ENCODE measurements at regions not wholly inside any gene's neighbourhood (a gene's known extent, or its start where the extent isn't known, plus 50 kb on each side); places are given as distances from the start of the nearest gene placed in this dataset.
"Not testable (repeated sequence)": the region's sequence is repeated elsewhere in the genome, so short reads cannot be mapped to it uniquely, and the experiment has no call there.

GRCh38 chr9:38342532-38342931, 50.0 kb upstream of the ALDH1B1 start:
- DNase-seq (ENCODE audit: low read depth in 2 of 3, low spot score in 1 of 3), result no peak

DNA sequence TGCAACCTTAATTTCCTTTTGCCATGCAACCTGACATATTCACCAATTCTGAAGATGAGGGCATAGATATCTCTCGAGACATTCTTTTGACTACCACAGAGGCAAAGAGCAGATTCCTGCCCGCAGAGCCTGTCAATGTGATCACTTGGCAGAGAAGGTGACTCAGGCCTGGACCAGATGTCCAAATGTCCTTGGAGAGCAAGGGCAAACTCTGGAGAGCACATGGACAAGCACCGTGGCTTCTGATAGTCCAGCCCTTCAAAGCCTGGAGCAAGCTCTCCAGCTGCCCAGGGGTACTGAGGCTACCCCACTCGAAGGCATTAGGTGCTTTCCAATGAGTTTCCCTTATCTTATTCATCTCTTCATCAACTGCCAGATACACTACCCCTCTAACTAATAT, 50.4 kb upstream of the ALDH1B1 start:
- DNase-seq (ENCODE audit: low read depth in 2 of 3, low spot score in 1 of 3), result no peak

GRCh38 chr9:38339496-38339895, 53.0 kb upstream of the ALDH1B1 start:
- no peak for DNase-seq (ENCODE audit: low read depth in 2 of 3, low spot score in 1 of 3)

DNA sequence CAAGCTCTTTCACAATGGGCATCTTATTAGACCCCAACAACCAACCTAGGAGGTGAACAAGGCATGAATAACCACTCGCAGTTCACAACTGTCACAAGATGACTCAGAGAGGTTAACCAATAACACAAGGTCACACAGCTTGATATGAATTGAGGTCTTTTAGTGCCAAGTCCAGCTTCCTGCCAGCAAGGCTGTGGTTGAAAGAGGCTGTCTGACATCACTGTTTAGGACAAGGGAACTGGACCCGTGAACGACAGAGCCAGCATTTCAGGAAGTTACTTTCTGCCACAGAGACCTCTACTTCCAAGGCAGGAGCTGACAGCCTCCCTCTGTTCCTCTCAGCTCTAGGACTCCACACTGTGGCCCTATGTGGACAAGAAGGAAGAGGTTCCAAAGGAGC, 53.4 kb upstream of the ALDH1B1 start:
- no peak for DNase-seq (ENCODE audit: low read depth in 2 of 3, low spot score in 1 of 3)

- DNase-seq (ENCODE audit: low read depth in 2 of 3, low spot score in 1 of 3), result no peak
Measured at GRCh38 chr9:38338342-38339018, 54.0 kb upstream of the ALDH1B1 start.

GRCh38 chr9:38337706-38338264, 54.7 kb upstream of the ALDH1B1 start:
- no peak for DNase-seq (ENCODE audit: low read depth in 2 of 3, low spot score in 1 of 3)

DNA sequence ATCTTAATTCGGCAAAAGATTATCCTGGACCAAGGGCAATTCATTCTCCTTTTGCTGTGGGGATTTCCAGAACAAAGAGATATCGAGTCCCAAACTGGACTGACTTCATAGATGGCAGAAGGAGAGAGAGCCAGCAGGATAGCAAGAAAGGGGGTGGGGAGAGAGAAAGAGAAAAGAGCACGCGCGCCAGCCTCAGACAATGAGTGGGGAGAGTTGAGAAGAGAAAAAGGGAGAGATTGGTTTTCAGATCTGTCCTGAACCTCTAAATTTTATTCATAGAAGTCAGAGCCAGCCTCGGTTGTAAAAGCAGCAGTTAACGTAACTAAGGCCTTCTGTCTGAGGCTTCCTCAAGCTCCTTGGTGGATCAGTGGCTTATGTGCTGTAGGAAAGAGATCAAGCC, 55.3 kb upstream of the ALDH1B1 start:
- DNase-seq (ENCODE audit: low read depth in 2 of 3, low spot score in 1 of 3), result no peak

- DNase-seq (ENCODE audit: low read depth in 2 of 3, low spot score in 1 of 3), result no peak
Measured at GRCh38 chr9:38336341-38336740, 56.2 kb upstream of the ALDH1B1 start.

- DNase-seq (ENCODE audit: low read depth in 2 of 3, low spot score in 1 of 3), result no peak
Measured at GRCh38 chr9:38335686-38336085, 56.8 kb upstream of the ALDH1B1 start.

DNA sequence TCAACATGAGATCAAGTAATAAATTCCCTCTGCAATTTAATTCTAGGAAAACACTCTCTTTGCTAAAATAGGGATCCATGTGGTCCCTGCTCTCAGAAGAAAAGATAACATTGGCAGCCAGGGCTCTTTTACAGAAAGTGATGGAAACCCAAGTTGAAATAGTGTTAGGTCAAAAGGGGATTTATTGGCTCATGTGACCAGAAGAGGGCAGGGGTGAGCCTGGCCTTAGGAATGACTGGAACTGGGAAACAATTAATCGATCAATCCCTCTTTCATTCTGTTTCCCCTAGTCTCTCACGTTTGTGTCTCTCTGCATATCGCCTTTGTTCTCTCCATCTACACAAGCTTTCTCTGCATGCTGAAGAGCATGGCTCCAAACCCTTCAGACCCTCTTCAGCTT, 58.3 kb upstream of the ALDH1B1 start:
- no peak for DNase-seq (ENCODE audit: low read depth in 2 of 3, low spot score in 1 of 3)

DNA sequence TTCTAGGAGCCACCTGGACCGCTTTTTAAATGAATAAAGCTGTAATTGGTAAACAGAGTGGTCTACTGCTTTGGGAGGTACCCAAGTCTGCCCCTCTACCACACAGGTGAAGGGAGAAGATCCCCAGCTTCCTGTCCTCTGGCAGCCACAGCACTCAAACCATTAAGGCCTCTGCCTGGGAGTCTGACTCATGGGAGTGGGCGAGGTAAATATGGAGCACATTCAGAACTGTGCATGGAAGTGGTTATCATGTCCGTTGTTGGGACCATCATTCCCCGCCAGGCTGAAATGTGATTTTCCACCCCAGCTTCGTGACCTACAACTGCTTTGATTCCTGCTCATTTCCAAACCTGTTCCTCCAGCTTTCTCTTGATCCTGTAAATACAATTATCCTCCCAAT, 59.5 kb upstream of the ALDH1B1 start:
- no peak for DNase-seq (ENCODE audit: low read depth in 2 of 3, low spot score in 1 of 3)

GRCh38 chr9:38332625-38333024, 59.9 kb upstream of the ALDH1B1 start:
- DNase-seq (ENCODE audit: low read depth in 2 of 3, low spot score in 1 of 3), result no peak

DNA sequence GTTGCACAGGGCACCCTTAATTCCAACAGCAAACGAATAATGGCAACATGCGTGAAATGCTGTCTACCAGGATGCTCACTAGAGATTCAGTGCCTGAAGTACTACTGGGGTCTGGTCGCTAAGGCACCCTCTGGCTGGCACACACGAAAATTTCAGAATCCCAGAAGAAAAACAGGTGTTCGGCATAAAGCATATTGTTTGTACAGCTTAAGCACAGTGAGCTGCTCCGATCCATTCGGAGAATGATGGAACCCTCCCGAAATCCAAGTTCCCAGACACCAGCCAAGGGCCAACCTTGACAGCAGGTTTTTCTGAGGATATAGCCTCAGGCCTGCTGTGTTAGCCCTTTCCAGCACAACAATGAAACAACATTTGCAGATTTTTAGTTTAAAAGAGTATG, 61.4 kb upstream of the ALDH1B1 start:
- DNase-seq (ENCODE audit: low read depth in 2 of 3, low spot score in 1 of 3), result no peak

DNA sequence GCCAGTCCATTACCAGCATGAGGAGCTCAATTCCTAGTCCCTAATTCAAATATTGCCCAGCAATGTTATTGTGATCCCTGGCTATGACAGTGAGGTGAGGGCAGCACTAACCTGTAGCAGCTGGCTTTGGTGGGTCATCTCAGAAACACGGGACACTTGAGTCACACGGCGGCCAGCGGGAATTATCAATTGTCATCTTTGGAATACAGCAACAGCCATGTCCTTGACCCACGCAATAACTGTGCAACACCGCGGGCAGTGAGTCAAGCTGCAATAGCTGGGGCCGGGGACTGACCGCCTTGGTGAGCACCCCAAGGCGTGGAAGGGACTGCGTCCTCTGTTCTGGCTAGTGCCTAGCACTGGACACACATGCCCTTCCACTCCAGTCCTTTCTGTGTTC, 62.5 kb upstream of the ALDH1B1 start:
- DNase-seq (ENCODE audit: low read depth in 2 of 3, low spot score in 1 of 3), result no peak

DNA sequence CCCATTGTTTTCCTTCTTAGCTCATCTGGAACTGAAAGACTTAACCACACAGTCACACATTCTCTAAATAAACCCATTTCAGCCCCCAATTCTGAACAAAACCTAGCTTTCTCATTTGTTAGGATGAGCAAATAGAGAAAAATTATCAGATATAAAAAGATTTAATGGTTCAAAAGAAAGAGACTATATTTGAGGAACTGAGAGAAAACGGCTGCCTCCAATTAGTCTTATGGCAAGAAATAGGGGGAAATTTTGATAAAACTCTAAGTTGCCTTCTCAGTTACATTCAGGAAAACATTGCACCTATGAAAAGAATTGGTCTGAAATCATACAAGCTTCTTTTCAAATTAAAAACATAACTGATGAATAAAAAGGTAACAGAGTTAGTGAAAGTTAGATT, 63.7 kb upstream of the ALDH1B1 start:
- no peak for DNase-seq (ENCODE audit: low read depth in 2 of 3, low spot score in 1 of 3)

DNA sequence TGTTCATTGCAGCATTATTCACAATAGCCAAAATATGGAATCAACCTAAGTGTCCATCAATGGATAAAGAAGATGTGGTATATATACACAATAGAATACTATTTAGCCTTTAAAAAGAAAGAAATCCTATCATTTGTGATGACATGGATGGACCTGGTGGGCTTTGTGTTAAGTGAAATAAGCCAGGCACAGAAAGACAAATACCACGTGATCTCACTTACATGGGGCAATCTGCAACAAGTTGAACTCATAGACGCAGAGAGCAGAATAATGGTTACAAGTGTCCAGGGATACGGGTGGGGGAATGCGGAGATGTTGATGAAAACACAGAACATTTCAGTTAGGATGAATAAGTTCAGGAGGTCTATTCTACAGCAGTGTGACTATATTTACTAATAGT, 66.4 kb upstream of the ALDH1B1 start:
- no peak for DNase-seq (ENCODE audit: low read depth in 2 of 3, low spot score in 1 of 3)

DNA sequence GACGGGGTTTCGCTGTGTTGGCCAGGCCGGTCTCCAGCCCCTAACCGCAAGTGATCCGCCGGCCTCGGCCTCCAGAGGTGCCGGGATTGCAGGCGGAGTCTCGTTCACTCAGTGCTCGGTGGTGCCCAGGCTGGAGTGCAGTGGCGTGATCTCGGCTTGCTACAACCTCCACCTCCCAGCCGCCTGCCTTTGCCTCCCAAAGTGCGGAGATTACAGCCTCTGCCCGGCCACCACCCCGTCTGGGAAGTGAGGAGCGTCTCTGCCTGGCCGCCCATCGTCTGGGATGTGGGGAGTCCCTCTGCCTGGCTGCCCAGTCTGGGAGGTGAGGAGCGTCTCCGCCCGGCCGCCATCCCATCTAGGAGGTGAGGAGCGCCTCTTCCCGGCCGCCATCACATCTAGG, 68.3 kb upstream of the ALDH1B1 start:
- DNase-seq (ENCODE audit: low read depth in 2 of 3, low spot score in 1 of 3), result not testable (repeated sequence)

DNA sequence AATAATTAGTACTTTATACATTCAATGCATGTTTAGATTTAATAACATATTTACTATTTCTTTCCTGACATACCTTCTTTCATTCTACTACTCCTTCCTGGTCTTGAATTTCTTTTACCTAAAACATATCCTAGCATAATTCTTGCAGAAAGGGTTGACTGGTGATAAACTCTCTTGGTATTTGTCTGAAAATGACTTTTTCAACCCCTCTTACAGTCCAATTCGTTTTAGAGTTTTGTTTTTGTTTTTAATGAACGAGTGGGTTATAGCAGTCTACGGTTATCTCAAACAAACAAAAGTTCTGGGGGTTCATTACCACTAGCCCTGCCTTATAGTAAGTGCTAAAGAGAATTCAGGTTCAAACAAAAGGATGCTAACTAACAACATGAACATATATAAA, 69.6 kb upstream of the ALDH1B1 start:
- DNase-seq (ENCODE audit: low read depth in 2 of 3, low spot score in 1 of 3), result no peak

DNA sequence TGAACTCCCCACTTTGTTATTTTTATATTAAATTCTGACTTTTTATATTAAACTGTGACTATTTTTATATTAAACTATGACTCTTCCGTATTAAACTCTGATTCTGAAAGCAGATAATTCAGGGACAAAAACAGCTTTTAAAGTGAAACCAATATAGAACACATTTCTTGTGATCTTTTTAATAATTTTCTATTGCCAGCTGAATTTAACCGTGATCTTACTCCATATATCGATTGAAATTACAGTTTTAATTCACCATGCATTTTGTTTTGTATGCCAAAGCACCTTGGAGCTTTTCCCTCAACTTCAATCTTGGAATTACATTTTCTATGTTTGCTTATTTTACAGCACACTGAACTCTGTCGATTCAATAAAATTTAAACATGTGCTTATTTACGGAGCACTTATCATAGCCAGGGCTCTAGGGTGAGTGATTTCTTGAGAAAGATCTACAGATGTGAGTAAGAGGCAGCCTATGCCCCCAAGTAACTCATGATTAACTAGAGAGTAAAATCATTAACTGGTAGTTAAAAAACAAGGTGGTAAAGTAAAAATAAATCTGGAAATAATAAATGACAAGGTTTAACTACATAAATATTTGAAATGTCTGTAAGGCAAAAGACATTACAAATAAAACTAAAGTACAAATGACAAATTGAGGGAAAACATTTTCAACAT, 72.9 kb upstream of the ALDH1B1 start:
- DNase-seq (ENCODE audit: low read depth in 2 of 3, low spot score in 1 of 3), result no peak

DNA sequence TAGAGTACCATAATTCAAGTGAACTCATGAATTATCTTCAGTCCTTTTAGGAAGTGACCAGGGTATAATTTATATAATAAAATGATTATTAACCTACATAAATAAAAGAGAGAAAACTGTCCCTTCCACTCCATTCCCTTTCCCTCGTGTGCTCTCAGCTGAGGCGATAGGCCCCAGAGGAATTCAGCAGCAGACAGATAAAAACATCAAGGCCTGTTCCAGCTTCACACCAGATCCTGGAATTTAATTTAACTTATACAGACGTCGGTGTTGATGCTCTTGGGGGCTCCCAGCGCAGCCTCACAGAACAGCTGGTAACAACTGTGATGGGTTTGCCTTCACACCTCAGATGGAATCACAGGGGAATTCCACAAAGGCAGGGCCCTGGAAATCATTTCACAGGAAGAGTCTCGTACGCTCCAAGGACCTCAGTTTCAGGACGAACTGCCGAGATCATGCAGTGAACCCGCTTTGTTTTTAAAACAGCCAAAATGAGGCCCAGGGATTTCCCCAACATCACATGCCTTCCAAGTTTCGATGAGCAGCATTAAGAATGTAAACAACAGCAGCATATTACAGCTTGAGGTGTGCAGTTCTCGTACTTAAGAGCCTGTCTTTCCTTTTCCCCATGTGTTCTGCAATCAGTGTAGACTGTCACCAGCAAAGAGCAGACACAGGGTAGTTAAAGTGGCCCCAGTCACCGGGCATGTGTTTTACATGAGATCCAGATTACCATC, 73.6 kb upstream of the ALDH1B1 start:
- DNase-seq (ENCODE audit: low read depth in 2 of 3, low spot score in 1 of 3), result no peak

DNA sequence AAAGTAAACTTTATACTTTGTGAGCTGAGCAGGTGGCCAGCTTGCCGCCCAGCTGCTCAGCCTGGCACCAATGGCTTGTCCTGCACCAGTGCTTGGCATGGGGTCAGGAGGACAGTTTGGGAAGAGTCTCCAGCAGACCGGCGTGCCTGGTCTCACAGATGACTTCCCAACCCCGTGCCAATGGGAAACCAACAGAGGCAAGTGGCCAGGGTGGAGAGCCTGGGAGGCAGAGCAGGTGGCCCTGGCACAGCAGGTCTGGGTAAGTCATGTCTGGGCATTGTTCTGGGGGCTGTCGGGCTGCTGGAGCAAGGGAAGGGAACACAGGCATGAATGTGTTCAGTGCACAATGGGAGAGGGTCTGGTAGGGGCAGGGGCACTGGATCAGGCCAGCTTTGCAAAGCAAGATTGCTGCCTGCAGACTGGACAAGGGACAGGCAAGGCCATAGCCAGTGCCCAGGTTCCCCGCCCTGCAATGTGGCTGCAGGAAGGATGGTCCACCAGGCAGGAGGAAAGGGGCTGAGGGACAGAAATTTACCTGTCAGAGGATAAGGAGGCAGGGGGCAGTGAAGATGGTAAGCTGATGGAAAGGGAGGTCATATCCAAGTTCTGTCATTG, 76.2 kb upstream of the ALDH1B1 start:
- no peak for DNase-seq (ENCODE audit: low read depth in 2 of 3, low spot score in 1 of 3)

Data from stimulated activated CD4-positive, alpha-beta T cell treated with anti-CD3 and anti-CD28 coated beads, Interleukin-12 subunit alpha, Interleukin-12 subunit beta, amount 100 ng/mL, for 48 hours (primary cell).